GM21360 (cell line): ENCODE measurements at regions not wholly inside any gene's neighbourhood (a gene's known extent, or its start where the extent isn't known, plus 50 kb on each side); places are given as distances from the start of the nearest gene placed in this dataset.

Source experiments
- ATAC-seq: cut with Tn5 transposase; IDR thresholded peaks from one replicate; pipeline ENCODE4 v1.9.1; 2021; ENCODE audit warnings: mild to moderate bottlenecking, moderate library complexity; ENCODE audit not compliant: unreplicated experiment

- ATAC-seq, result no peak
Measured at GRCh38 chr6:165987483-165988301, 180.0 kb downstream of the TBXT start.

- no peak for ATAC-seq
Measured at GRCh38 chr6:165986914-165987482, 180.7 kb downstream of the TBXT start.

DNA sequence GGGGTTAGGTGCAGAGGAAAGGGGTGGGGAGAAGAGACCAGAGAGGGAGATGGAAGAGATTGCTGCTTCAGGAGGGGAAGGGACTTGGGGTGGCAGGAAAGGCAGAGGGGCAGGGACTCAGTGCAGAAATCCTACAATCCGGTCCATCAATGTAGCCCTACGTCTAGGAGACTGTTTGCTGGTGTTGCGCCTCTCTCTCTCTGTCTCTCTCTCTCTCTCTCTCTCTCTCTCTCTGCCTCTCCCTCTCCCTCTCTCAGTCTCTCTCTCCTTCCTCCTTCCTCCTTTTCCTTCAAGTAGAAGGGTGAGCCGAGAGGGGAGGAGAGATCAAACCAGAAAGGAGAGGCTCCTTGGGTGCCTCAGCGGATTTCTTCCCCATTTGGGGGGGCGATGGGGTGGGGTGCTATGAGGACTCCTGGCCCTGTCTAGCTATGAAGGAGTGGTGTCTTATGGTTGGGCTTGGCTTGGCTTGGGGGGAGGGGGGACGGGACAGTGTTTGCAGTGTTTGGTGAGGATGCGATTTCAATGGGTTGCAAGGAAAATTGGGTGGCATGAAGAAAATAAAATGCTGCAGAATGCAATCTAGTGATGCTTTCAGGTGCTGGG is 181.2 kb downstream of the TBXT start:
- ATAC-seq, result no peak

DNA sequence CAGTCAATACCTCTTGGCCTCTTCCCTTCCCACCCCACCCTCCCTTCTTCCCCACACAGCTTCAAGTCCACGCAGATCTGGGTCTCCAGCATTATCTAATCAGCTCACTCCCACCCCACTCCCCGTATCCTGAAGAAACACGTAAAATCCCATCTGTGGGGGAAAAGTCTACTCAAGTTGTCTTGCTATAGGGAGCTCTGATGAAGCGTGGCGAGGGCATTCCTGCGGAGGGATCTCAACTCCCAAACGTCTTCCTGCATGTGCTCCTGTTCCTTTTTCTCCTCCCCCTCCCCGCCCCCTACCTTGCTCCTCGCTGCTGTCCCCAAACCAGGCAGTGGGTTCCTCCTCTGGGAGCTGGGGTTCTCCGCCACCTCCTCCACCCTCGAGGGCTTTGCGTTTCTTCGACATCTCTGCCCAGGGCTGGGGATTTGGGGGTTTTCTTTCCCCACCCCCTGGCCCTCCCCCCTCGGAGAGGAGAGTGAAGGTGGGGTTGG is 181.8 kb downstream of the TBXT start:
- no peak for ATAC-seq

- ATAC-seq, result no peak
Measured at GRCh38 chr6:165985281-165985805, 182.3 kb downstream of the TBXT start.

- ATAC-seq, result no peak
Measured at GRCh38 chr6:165984729-165985275, 182.8 kb downstream of the TBXT start.

DNA sequence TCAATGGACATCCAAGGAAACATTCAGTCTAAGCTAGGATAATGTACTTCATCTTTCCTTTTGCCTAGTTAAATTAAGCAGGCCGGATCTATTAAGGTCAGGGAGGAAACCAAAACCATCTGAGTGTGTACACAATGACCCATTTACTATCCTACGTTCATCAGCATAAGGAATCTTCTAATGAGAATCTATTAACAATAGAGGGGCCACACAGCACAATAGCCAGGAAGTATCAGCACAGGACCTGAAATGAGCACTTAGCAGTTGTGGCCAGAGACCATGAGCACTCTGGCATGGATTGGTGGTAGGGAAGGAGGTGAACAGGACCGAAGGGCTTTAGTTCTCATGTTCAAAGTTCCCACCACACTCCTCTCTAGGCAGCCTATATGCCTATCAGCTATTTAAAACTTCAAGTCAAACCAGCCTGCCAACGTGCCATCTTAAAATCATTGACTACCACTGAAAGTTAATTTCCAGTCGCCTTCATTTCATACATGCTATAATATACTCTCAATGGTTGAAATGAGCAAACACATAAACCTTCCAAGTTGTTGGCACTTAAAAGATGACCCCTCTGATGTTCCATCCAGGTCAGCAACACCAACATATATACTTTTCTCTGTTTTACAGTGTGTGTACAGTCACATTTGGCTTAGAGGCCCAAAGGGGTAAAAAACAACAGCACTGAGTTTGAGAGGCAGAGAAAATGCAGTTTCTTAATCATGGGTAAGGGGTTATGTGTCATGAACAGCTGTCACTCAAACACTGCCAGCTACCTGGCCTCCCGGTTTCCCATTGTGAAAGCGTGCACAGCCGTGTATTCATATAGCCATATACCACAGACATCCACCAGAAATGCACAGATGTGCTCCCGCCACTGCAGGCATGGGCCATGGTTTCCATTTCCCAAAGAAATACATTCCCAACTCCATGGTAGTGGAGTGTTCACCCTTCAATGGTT is 184.3 kb downstream of the TBXT start:
- ATAC-seq, result no peak

DNA sequence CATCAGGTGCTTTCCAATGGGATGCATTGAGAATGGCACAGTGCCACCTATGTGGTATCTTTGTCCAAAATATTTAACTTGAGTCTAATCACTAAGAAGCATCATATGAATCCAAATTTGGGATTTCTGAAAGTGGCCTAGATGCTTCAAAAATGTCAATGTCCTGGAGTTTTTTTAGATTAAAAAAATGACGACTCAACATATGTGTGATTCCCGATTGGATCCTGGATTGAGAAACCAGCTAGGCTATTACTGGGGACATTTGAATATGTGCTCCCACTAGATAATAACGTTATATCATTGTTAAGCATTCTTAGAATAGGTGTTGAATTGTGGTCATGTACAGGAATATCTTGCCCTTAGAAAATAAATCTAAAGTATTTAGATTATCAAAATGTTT is 189.2 kb downstream of the TBXT start:
- no peak for ATAC-seq

GRCh38 chr6:165976684-165977083 is 191.0 kb downstream of the TBXT start:
- ATAC-seq, result no peak

DNA sequence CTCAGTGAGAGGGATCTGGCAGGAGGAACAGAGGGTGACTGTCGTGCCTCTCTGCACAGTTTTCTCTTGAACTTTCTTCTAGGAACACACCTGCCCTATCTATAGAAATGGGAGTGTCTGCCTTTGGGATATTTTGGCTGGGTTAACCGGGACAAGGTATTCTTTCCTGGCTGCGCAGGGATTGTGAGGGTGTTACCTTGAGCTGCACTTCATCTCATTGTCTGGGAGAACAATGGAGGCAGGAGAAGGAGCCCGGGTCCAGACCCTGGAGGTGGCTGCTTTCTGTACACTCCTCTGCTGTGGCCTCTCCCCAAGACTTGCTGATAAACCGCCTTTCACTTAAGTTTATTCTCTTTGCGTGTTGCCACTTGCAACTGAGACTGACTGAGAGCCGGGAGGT is 192.8 kb downstream of the TBXT start:
- no peak for ATAC-seq

DNA sequence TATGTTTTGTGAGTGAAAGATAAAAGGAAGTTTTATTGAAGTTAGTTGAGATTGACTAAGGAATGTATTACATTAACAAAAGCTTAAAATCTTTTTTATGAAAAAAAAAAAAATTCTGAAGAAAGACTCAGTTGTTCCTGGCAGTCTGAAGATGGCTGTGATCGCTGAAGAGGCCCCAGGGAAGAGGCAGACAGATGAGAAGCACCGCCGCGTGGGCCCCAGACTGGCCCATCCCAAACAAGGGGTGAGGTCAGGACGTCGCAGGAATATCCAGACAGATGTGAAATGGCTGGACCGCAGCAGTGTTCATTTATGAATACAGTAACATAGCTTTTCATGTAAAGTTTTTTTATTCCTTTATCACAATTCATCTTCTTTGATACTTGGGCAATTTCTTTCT is 194.2 kb downstream of the TBXT start:
- ATAC-seq, result no peak

GRCh38 chr6:165972139-165972802 is 195.4 kb downstream of the TBXT start:
- no peak for ATAC-seq

DNA sequence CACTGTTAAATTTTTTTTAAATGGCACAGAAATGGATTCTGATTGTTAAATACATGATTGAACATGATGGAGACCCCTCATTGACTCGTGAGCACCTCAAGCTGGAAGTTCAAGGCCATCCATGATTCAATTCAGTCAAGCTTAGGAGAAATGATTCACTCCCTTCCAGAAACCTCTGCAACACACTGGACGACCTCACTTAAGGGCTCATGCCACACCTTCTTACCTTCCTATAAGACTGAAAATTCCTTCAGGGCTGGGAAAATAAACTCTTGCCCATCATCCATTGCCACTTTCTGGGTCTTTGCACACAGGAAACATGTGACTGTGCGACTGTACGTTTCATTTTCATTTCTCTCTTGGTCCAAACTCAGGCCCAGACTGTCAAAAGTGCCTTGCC is 196.4 kb downstream of the TBXT start:
- no peak for ATAC-seq

DNA sequence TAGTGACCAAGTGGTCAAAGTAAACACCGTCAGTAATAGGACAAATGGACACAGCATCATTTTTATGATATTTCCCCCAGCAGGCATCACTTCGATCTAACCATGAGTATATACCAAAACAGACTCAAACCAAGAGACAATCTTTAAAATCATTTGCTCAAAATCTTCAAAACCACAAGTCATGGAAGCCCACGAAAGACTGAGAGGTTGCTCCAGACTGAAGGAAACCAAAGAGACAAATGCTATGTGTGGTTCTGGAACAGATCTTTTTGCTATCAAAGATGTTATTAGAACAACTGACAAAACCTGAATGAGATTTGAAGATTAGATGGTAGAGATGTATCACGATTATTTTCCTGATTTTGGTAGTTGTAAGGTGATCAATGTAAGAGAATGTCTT is 197.7 kb downstream of the TBXT start:
- ATAC-seq, result no peak

GRCh38 chr6:165969184-165969583 is 198.5 kb downstream of the TBXT start:
- no peak for ATAC-seq

GRCh38 chr6:165968408-165968807 is 199.2 kb downstream of the TBXT start:
- no peak for ATAC-seq

GRCh38 chr6:165967810-165968407 is 199.7 kb downstream of the TBXT start:
- ATAC-seq, result no peak

DNA sequence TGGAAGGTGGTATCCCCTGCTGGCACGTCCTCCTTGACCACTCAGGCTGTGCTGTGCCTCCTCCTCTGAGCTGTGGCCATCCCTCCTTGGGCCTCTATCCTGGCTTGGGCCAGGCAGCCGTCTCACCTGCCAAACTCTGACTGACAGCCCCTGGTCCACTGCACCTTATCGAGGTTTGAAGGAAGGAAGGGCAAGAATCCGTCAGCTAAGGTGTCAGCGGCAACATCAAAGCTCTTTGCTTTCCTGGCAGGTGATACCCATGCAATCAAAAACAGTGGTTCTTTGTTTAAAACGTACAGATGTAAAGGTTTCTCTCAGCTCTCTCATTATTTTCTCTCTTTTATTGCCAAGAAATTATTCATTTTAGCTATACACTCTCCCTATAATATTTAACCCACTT is 203.9 kb downstream of the TBXT start:
- ATAC-seq, result no peak

- ATAC-seq, result no peak
Measured at GRCh38 chr6:165962366-165962765, 205.3 kb downstream of the TBXT start.

GRCh38 chr6:165961233-165961632 is 206.4 kb downstream of the TBXT start:
- ATAC-seq, result no peak
